Neuronal stem cell (in vitro differentiated cells): ENCODE measurements at regions not wholly inside any gene's neighbourhood (a gene's known extent, or its start where the extent isn't known, plus 50 kb on each side); places are given as distances from the start of the nearest gene placed in this dataset.

ENCODE experiments used
- DNase-seq: peaks from one replicate; pipeline ENCODE4 v3.0.0-alpha.2; 2013; ENCODE audit warnings: low spot score
- H2AFZ ChIP-seq: one replicate; pipeline ENCODE4 v1.6.1; 2013; ENCODE audit warnings: mild to moderate bottlenecking, low read length, inconsistent platforms
- H2AK5ac ChIP-seq: 2 replicates; pipeline ENCODE4 v1.6.1; 2013; ENCODE audit warnings: low read depth, mild to moderate bottlenecking, inconsistent platforms, low read length, moderate library complexity, mixed read lengths
- H2BK120ac ChIP-seq: 2 replicates; pipeline ENCODE4 v1.6.1; 2013; ENCODE audit warnings: low read depth, mild to moderate bottlenecking, inconsistent platforms, low read length, moderate library complexity, mixed read lengths
- H2BK12ac ChIP-seq: one replicate; pipeline ENCODE4 v1.6.1; 2013; ENCODE audit warnings: low read length, inconsistent platforms
- H2BK15ac ChIP-seq: 2 replicates; pipeline ENCODE4 v1.6.1; 2013; ENCODE audit warnings: mild to moderate bottlenecking, low read length, inconsistent platforms, mixed read lengths
- H2BK5ac ChIP-seq: one replicate; pipeline ENCODE4 v1.6.1; 2013; ENCODE audit warnings: inconsistent platforms, mild to moderate bottlenecking, low read length, moderate library complexity
- H3K14ac ChIP-seq: one replicate; pipeline ENCODE4 v1.6.1; 2013; ENCODE audit warnings: low read length, inconsistent platforms
- H3K18ac ChIP-seq: 2 replicates; pipeline ENCODE4 v1.6.1; 2013; ENCODE audit warnings: low read length, inconsistent platforms
- H3K23ac ChIP-seq: 2 replicates; pipeline ENCODE4 v1.6.1; 2013; ENCODE audit warnings: low read depth, mild to moderate bottlenecking, mixed read lengths, low read length, inconsistent platforms; ENCODE audit not compliant: poor library complexity
- H3K27ac ChIP-seq: replicated peaks from 3 replicates; pipeline ENCODE4 v1.5.1; 2013; ENCODE audit warnings: low read length, inconsistent platforms
- H3K27me3 ChIP-seq, 3 experiments: 2 replicates each; pipeline ENCODE4 v1.6.1; 2013; ENCODE audit warnings: low read length in 3 of 3, mild to moderate bottlenecking in 2 of 3, inconsistent platforms in 1 of 3, low read depth in 1 of 3, mixed read lengths in 1 of 3, moderate library complexity in 1 of 3; ENCODE audit not compliant: control insufficient read depth in 3 of 3, insufficient read depth in 3 of 3
- H3K36me3 ChIP-seq, 2 donors: replicated peaks in 1 of 2; 2 replicates each; pipeline ENCODE4 v1.6.1; 2013; ENCODE audit warnings: low read length in 2 of 2; ENCODE audit not compliant: control insufficient read depth in 2 of 2, insufficient read depth in 2 of 2
- H3K4ac ChIP-seq: 2 replicates; pipeline ENCODE4 v1.6.1; 2013; ENCODE audit warnings: inconsistent platforms, mild to moderate bottlenecking, low read length, moderate library complexity
- H3K4me1 ChIP-seq, 2 donors: 1 replicate in 1 of 2; 2 replicates in 1 of 2; pipeline ENCODE4 v1.6.1; 2013; ENCODE audit warnings: low read length in 2 of 2, low read depth in 1 of 2; ENCODE audit not compliant: control insufficient read depth in 2 of 2, insufficient read depth in 1 of 2
- H3K4me2 ChIP-seq: one replicate; pipeline ENCODE4 v1.6.1; 2013; ENCODE audit warnings: mild to moderate bottlenecking, low read length, inconsistent platforms; ENCODE audit not compliant: insufficient read depth, poor library complexity, severe bottlenecking
- H3K4me3 ChIP-seq, 2 donors: 2 replicates each; pipeline ENCODE4 v1.5.1; 2013; ENCODE audit warnings: low read length in 2 of 2, mild to moderate bottlenecking in 2 of 2, inconsistent platforms in 1 of 2, moderate library complexity in 1 of 2
- H3K79me1 ChIP-seq: one replicate; pipeline ENCODE4 v1.6.1; 2013; ENCODE audit warnings: low read depth, mild to moderate bottlenecking, inconsistent platforms, low read length, moderate library complexity
- H3K9ac ChIP-seq: one replicate; pipeline ENCODE4 v1.6.1; 2013; ENCODE audit warnings: mild to moderate bottlenecking, low read depth, low read length, inconsistent platforms; ENCODE audit not compliant: poor library complexity
- H3K9me3 ChIP-seq, 2 donors: replicated peaks in 1 of 2; 2 replicates each; pipeline versions ENCODE3 to v1.6.1; 2013; ENCODE audit warnings: low read length in 2 of 2, mild to moderate bottlenecking in 2 of 2, inconsistent platforms in 1 of 2, low read depth in 1 of 2, mixed read lengths in 1 of 2, moderate library complexity in 1 of 2; ENCODE audit not compliant: control insufficient read depth in 2 of 2, insufficient read depth in 1 of 2
- H4K8ac ChIP-seq: one replicate; pipeline ENCODE4 v1.6.1; 2013; ENCODE audit warnings: low read depth, mild to moderate bottlenecking, inconsistent platforms, low read length, moderate library complexity
- H4K91ac ChIP-seq: one replicate; pipeline ENCODE4 v1.6.1; 2013; ENCODE audit warnings: low read length, low read depth, mild to moderate bottlenecking, inconsistent platforms; ENCODE audit not compliant: poor library complexity
- WGBS, 2 donors: extraction: QIAGEN DNeasy Blood & Tissue Kit; methylation state at CpG; one replicate each; pipeline ENCODE4 v1.1.7; 2013; ENCODE audit warnings: missing lambda C conversion rate in 2 of 2, mixed read lengths in 1 of 2; ENCODE audit not compliant: insufficient read length in 2 of 2, insufficient replicate concordance in 1 of 2; ENCODE audit errors: extremely low coverage in 2 of 2; 5-methylcytosine and 5-hydroxymethylcytosine counted together

DNA sequence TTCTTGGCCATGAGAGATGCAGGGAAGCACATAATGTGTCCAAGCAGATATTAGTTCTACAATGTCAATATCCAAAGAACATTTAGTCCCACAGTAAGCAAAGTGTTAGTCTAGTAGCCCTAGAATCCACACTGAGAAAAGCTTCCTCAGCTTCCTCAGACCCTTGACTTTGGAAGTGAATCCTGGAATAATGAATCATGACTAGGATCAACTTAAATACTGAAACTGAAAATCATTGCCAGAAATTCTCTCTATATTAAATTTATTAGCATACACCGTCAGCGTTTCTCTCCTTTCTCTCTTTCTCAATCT is 356.9 kb upstream of the ACVR2A start:
- no peak overlapping the region for H4K8ac ChIP-seq

GRCh38 chr2:147487286-147487977 is 357.4 kb upstream of the ACVR2A start:
- Histone ChIP-seq H3K4me2 (no peak overlapping the region), H3K9me3 (no peaks in the 10 kb centered on the region), H2AFZ (peak overlapping the region; percentile 62), H3K14ac (no peak overlapping the region), H2BK5ac (no peak overlapping the region), H3K4me1 (peaks cover 0 to 5% of the 10 kb centered on the region in 2 donors), H3K27me3 (no peaks in the 10 kb centered on the region), H3K4ac (no peak overlapping the region), H3K18ac (no peak overlapping the region), H3K79me1 (no peaks in the 10 kb centered on the region), H2BK120ac (no peak overlapping the region), H3K4me3 (no peak overlapping the region), H4K8ac (no peak overlapping the region), H2BK12ac (no peak overlapping the region), H3K9ac (no peak overlapping the region), H4K91ac (no peak overlapping the region), H3K36me3 (no peaks in the 10 kb centered on the region), H3K23ac (no peak overlapping the region), H2AK5ac (no peak overlapping the region), H3K27ac (no peak overlapping the region), H2BK15ac (no peak overlapping the region)
- no peak for DNase-seq
- WGBS, 2 donors = no CpG with 5 or more reads among the region's 3 CpGs

More for the DNA sequence above, 356.9 kb upstream of the ACVR2A start:
- H3K9me3 ChIP-seq = no peaks in the 10 kb centered on the region
- H2BK15ac ChIP-seq = no peak overlapping the region
- DNase-seq = no peak
- peak overlapping the region; percentile 62 for H2AFZ ChIP-seq
- no peak overlapping the region for H2BK120ac ChIP-seq
- no peak overlapping the region for H3K27ac ChIP-seq
- H3K9ac ChIP-seq = no peak overlapping the region
- H3K14ac ChIP-seq = no peak overlapping the region
- no peak overlapping the region for H2AK5ac ChIP-seq
- no peak overlapping the region for H3K18ac ChIP-seq
- no peaks in the 10 kb centered on the region for H3K79me1 ChIP-seq
- no peaks in the 10 kb centered on the region for H3K27me3 ChIP-seq
- no peak overlapping the region for H3K23ac ChIP-seq
- WGBS, 2 donors = 100% methylated on average over 1 of the region's 2 CpGs; no CpG with 5 or more reads in 1 of the 2 donors
- H2BK5ac ChIP-seq = no peak overlapping the region
- H3K4ac ChIP-seq = no peak overlapping the region
- H3K36me3 ChIP-seq = no peaks in the 10 kb centered on the region
- H3K4me3 ChIP-seq = no peak overlapping the region
- H3K4me1 ChIP-seq = peaks cover 0 to 5% of the 10 kb centered on the region in 2 donors
- no peak overlapping the region for H2BK12ac ChIP-seq
- no peak overlapping the region for H3K4me2 ChIP-seq
- no peak overlapping the region for H4K91ac ChIP-seq

DNA sequence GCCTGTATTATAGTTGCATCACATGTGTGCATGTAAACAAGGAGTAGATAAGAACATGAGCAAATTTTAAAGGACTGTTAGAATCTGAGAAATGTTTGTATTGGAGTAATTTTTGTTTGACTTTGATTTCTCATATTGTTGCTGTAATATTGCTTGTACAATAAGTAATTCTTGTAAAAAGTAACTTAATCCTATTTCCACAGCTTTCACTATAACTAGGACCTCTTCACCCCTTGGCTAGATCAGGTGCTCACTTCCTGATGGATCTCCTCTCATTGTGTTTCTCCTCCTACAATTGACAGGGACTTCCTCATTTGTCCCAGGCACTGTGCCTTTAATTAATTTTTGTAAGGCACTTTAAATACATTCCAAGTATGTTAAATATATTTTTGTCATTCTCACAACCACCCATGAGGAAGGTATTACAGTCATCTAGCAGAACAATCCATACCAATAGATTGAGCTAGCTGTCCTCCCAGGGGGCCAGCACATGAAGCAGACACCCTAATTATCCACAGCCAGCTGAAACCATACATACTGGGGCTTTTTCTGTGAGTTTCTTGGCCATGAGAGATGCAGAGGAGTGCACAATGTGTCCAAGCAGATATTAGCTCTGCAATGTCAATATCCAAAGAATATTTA is 359.5 kb upstream of the ACVR2A start:
- Histone ChIP-seq H4K8ac (no peak overlapping the region), H3K36me3 (no peaks in the 10 kb centered on the region), H3K18ac (no peak overlapping the region), H3K14ac (no peak overlapping the region), H3K9ac (no peak overlapping the region), H3K4me2 (no peak overlapping the region), H3K4me3 (no peak overlapping the region), H3K4me1 (peaks cover 0 to 5% of the 10 kb centered on the region in 2 donors), H2BK12ac (no peak overlapping the region), H3K4ac (no peak overlapping the region), H3K79me1 (no peaks in the 10 kb centered on the region), H3K27ac (no peak overlapping the region), H3K27me3 (no peaks in the 10 kb centered on the region), H2BK5ac (no peak overlapping the region), H2AK5ac (no peak overlapping the region), H2BK15ac (no peak overlapping the region), H3K9me3 (no peaks in the 10 kb centered on the region), H2AFZ (no peak overlapping the region), H3K23ac (no peak overlapping the region), H4K91ac (no peak overlapping the region), H2BK120ac (no peak overlapping the region)
- DNase-seq = no peak

DNA sequence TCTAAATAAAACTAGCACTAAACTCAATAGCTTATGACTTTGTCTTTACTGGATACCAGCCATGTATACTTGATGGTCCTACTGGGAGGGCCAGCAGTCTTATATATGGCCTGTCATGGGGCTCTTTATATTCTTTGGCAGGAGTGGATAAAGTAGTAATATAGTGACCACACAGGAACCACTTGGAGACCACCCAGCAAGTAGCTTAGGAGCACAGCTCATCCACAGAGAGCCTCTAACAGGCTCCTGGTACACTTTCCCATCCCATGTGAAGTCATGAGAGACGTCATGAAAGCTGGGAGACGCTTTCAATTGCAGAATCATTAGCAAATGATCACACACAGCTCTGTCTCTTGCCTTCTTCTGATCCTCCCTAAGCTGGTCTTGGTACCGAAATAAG is 360.9 kb upstream of the ACVR2A start:
- Histone ChIP-seq H4K91ac (no peak overlapping the region), H2BK15ac (no peak overlapping the region), H3K4me2 (no peak overlapping the region), H3K23ac (no peak overlapping the region), H3K27ac (no peak overlapping the region), H3K14ac (no peak overlapping the region), H3K27me3 (no peaks in the 10 kb centered on the region), H3K36me3 (no peaks in the 10 kb centered on the region), H3K4ac (no peak overlapping the region), H3K9me3 (no peaks in the 10 kb centered on the region), H2AFZ (no peak overlapping the region), H3K79me1 (no peaks in the 10 kb centered on the region), H2AK5ac (no peak overlapping the region), H3K4me3 (no peak overlapping the region), H2BK5ac (no peak overlapping the region), H4K8ac (no peak overlapping the region), H3K18ac (no peak overlapping the region), H3K9ac (no peak overlapping the region), H2BK12ac (no peak overlapping the region), H3K4me1 (peaks cover 0 to 5% of the 10 kb centered on the region in 2 donors), H2BK120ac (no peak overlapping the region)
- WGBS, 2 donors = no CpG with 5 or more reads among the region's 3 CpGs
- no peak for DNase-seq
